HEK293 (cell line): ENCODE measurements at regions not wholly inside any gene's neighbourhood (a gene's known extent, or its start where the extent isn't known, plus 50 kb on each side); places are given as distances from the start of the nearest gene placed in this dataset.

Experiments
- CTCF ChIA-PET: fragments of 350-600 bp; formaldehyde crosslinking; extraction: SDS; loops from one replicate; lab custom pipeline; 2021; ENCODE audit warnings: antibody characterized with exemption; lab: Yijun Ruan, JAX
- POLR2A ChIA-PET: fragments of 300-600 bp; formaldehyde crosslinking; extraction: SDS; loops from one replicate; lab custom pipeline; 2020; ENCODE audit warnings: antibody characterized with exemption, inconsistent platforms; lab: Yijun Ruan, JAX
- H3K27ac ChIP-seq: fragments of 200-500 bp; sonication (Bioruptor generic); 2 replicates; pipeline ENCODE4 v1.5.1; 2014; ENCODE audit warnings: low read depth, low read length, control low read depth, inconsistent platforms; ENCODE audit errors: extremely low read depth
- H3K36me3 ChIP-seq, 2 experiments: fragments of 200-500 bp in 1 of 2; sonication (Bioruptor generic) in 1 of 2; 1 replicate in 1 of 2; 2 replicates in 1 of 2; pipeline ENCODE4 v1.5.1; 2014 to 2017; ENCODE audit warnings: inconsistent platforms in 2 of 2, low read length in 2 of 2; ENCODE audit not compliant: control insufficient read depth in 2 of 2, insufficient read depth in 1 of 2
- H3K4me1 ChIP-seq: fragments of 200-500 bp; sonication (Bioruptor generic); 2 replicates; pipeline ENCODE4 v1.5.1; 2014; ENCODE audit warnings: mild to moderate bottlenecking, low read length, inconsistent platforms; ENCODE audit not compliant: control insufficient read depth, insufficient read depth
- H3K4me3 ChIP-seq: 2 replicates; pipeline ENCODE4 v1.5.1; 2011; ENCODE audit warnings: low read depth, mild to moderate bottlenecking, control low read depth, low read length, moderate library complexity
- H3K9me3 ChIP-seq: fragments of 200-500 bp; sonication (Bioruptor generic); 2 replicates; pipeline ENCODE4 v1.5.1; 2014; ENCODE audit warnings: low read depth, low read length, inconsistent platforms; ENCODE audit not compliant: control insufficient read depth, insufficient read depth
- GLI2 ChIP-seq: fragments of 450-650 bp; formaldehyde crosslinking; IDR thresholded peaks from 2 replicates; pipeline ENCODE4; 2017; ENCODE audit warnings: missing biosample characterization, missing genetic modification characterization, low read depth, borderline replicate concordance
- HIC1 ChIP-seq: fragments of 450-650 bp; formaldehyde crosslinking; IDR thresholded peaks from 2 replicates; pipeline ENCODE4 v1.5.1; 2016; ENCODE audit warnings: missing biosample characterization, missing genetic modification characterization
- HOXA7 ChIP-seq: sonication (generic); formaldehyde crosslinking; IDR thresholded peaks from 2 replicates; pipeline ENCODE4 v1.8.1; 2022; ENCODE audit warnings: missing genetic modification reagents, borderline replicate concordance
- KLF7 ChIP-seq: fragments of 450-650 bp; formaldehyde crosslinking; IDR thresholded peaks from 2 replicates; pipeline ENCODE4 v1.5.1; 2016; ENCODE audit warnings: missing biosample characterization, missing genetic modification characterization, borderline replicate concordance
- PRDM1 ChIP-seq: fragments of 450-650 bp; formaldehyde crosslinking; IDR thresholded peaks from 2 replicates; pipeline ENCODE4; 2016; ENCODE audit warnings: missing biosample characterization, missing genetic modification characterization
- PRDM4 ChIP-seq: fragments of 450-650 bp; formaldehyde crosslinking; IDR thresholded peaks from 2 replicates; pipeline ENCODE4 v1.5.1; 2017; ENCODE audit warnings: missing biosample characterization, missing genetic modification characterization
- YY2 ChIP-seq: fragments of 450-650 bp; formaldehyde crosslinking; IDR thresholded peaks from 2 replicates; pipeline ENCODE4 v1.5.1; 2016; ENCODE audit warnings: missing biosample characterization, missing genetic modification characterization
- ZBTB10 ChIP-seq: fragments of 450-650 bp; formaldehyde crosslinking; IDR thresholded peaks from 2 replicates; pipeline ENCODE4 v1.5.1; 2016; ENCODE audit warnings: missing biosample characterization, missing genetic modification characterization
- ZFP37 ChIP-seq: fragments of 450-650 bp; formaldehyde crosslinking; IDR thresholded peaks from 2 replicates; pipeline ENCODE4 v1.5.1; 2016; ENCODE audit warnings: missing biosample characterization, missing genetic modification characterization
- ZIC2 ChIP-seq: fragments of 450-650 bp; formaldehyde crosslinking; IDR thresholded peaks from 2 replicates; pipeline ENCODE4 v1.5.1; 2016; ENCODE audit warnings: missing biosample characterization, missing genetic modification characterization
- ZNF138 ChIP-seq: fragments of 450-650 bp; formaldehyde crosslinking; IDR thresholded peaks from 2 replicates; pipeline ENCODE4 v1.5.1; 2016; ENCODE audit warnings: missing biosample characterization, missing genetic modification characterization, borderline replicate concordance
- ZNF23 ChIP-seq: fragments of 450-650 bp; formaldehyde crosslinking; IDR thresholded peaks from 2 replicates; pipeline ENCODE4 v1.5.1; 2016; ENCODE audit warnings: missing biosample characterization, missing genetic modification characterization, borderline replicate concordance
- ZNF280D ChIP-seq: fragments of 450-650 bp; formaldehyde crosslinking; IDR thresholded peaks from 2 replicates; pipeline ENCODE4 v1.5.1; 2016; ENCODE audit warnings: missing biosample characterization, missing genetic modification characterization
- ZNF350 ChIP-seq: fragments of 450-650 bp; formaldehyde crosslinking; IDR thresholded peaks from 2 replicates; pipeline ENCODE4 v1.5.0; 2017; ENCODE audit warnings: missing biosample characterization, mild to moderate bottlenecking, missing genetic modification characterization
- ZNF362 ChIP-seq: fragments of 450-650 bp; formaldehyde crosslinking; IDR thresholded peaks from 2 replicates; pipeline ENCODE4 v1.5.1; 2016; ENCODE audit warnings: missing biosample characterization, missing genetic modification characterization
- ZNF521 ChIP-seq: fragments of 450-650 bp; formaldehyde crosslinking; IDR thresholded peaks from 2 replicates; pipeline ENCODE4 v1.5.1; 2017; ENCODE audit warnings: missing biosample characterization, mild to moderate bottlenecking, missing genetic modification characterization
- ZNF561 ChIP-seq: fragments of 450-650 bp; IDR thresholded peaks from 2 replicates; pipeline ENCODE4 v1.5.1; 2018; ENCODE audit warnings: missing biosample characterization, missing genetic modification characterization, borderline replicate concordance
- ZSCAN4 ChIP-seq: fragments of 450-650 bp; formaldehyde crosslinking; IDR thresholded peaks from 2 replicates; pipeline ENCODE4 v1.5.1; 2017; ENCODE audit warnings: missing biosample characterization, missing genetic modification characterization

- ChIA-PET CTCF (no interaction called here), POLR2A (no interaction called here)
- no peaks in the 10 kb centered on the region for H3K9me3 ChIP-seq
Measured at GRCh38 chr3:135349254-135349948, 554.3 kb downstream of the EPHB1 start.

GRCh38 chr3:135352213-135352612 is 557.2 kb downstream of the EPHB1 start:
- H3K9me3 ChIP-seq, result no peaks in the 10 kb centered on the region
- no peaks in the 10 kb centered on the region for H3K36me3 ChIP-seq
- POLR2A ChIA-PET, result no interaction called here
- H3K4me1 ChIP-seq, result 0 out of 2 replicates have a peak, but pooled peaks cover 2% of the 10 kb centered on the region
- CTCF ChIA-PET, result no interaction called here
- no peak overlapping the region for H3K4me3 ChIP-seq
- H3K27ac ChIP-seq, result no peak overlapping the region
- TF ChIP-seq ZNF280D (tag by site-specific recombination) (no peak), ZSCAN4 (tag by site-specific recombination) (no peak), GLI2 (tag by site-specific recombination) (no peak), ZIC2 (tag by site-specific recombination) (no peak), YY2 (tag by site-specific recombination) (no peak), ZNF362 (tag by site-specific recombination) (no peak), KLF7 (no peak), PRDM1 (no peak), ZNF521 (tag by site-specific recombination) (no peak), HIC1 (tag by site-specific recombination) (no peak)

More at GRCh38 chr3:135349254-135349948, 554.3 kb downstream of the EPHB1 start:
- Histone ChIP-seq H3K27ac (no peak overlapping the region), H3K4me1 (0 out of 2 replicates have a peak, but pooled peaks cover 2% of the 10 kb centered on the region), H3K4me3 (no peak overlapping the region), H3K36me3 (no peaks in the 10 kb centered on the region)
- TF ChIP-seq HOXA7 (no peak), ZNF561 (no peak), ZNF23 (tag by site-specific recombination) (no peak), ZBTB10 (tag by site-specific recombination) (no peak), ZIC2 (tag by site-specific recombination) (no peak), ZNF138 (tag by site-specific recombination) (no peak), PRDM4 (tag by site-specific recombination) (no peak), ZFP37 (no peak), ZNF350 (tag by site-specific recombination) (no peak)
